SK-N-MC (cell line): ENCODE measurements at regions not wholly inside any gene's neighbourhood (a gene's known extent, or its start where the extent isn't known, plus 50 kb on each side); places are given as distances from the start of the nearest gene placed in this dataset.

ENCODE experiments used
- EZH2 ChIP-seq: fragments of 200-600 bp; sonication (generic); IDR thresholded peaks from one replicate; pipeline ENCODE4 v1.6.1; 2017; ENCODE audit warnings: antibody characterized with exemption
- FOXP2 ChIP-seq: optimal IDR thresholded peaks from 2 replicates; pipeline ENCODE3; 2011; ENCODE audit warnings: mild to moderate bottlenecking, moderate library complexity; ENCODE audit not compliant: insufficient read depth; ENCODE audit errors: extremely low read length, control extremely low read depth
- POLR2AphosphoS5 ChIP-seq: IDR thresholded peaks from 2 replicates; pipeline ENCODE4 v1.6.1; 2012; ENCODE audit warnings: mild to moderate bottlenecking, low read depth, low read length, borderline replicate concordance

GRCh38 chr10:36462194-36462593 is 663.2 kb upstream of the ANKRD30A start:
- TF ChIP-seq POLR2AphosphoS5, result no peak
- TF ChIP-seq EZH2, result no peak
- no peak for TF ChIP-seq FOXP2
